MM.1S (cell line): ENCODE measurements at regions not wholly inside any gene's neighbourhood (a gene's known extent, or its start where the extent isn't known, plus 50 kb on each side); places are given as distances from the start of the nearest gene placed in this dataset.

ENCODE experiments used
- EZH2 ChIP-seq: fragments of 300-600 bp; sonication (generic); optimal IDR thresholded peaks from 2 replicates; pipeline ENCODE3; 2017; ENCODE audit warnings: low read depth, mild to moderate bottlenecking, antibody characterized with exemption, low read length, mixed read lengths
- EZH2phosphoT487 ChIP-seq: fragments of 300-600 bp; sonication (generic); IDR thresholded peaks from 2 replicates; pipeline ENCODE4 v1.6.1; 2018; ENCODE audit warnings: antibody characterized with exemption, low read length
- TF ChIP-seq, protein P1 (sequence below): fragments of 300-600 bp; sonication (generic); IDR thresholded peaks from 2 replicates; pipeline ENCODE4 v1.5.1; 2016; ENCODE audit warnings: antibody characterized with exemption, low read length, mixed read lengths

DNA sequence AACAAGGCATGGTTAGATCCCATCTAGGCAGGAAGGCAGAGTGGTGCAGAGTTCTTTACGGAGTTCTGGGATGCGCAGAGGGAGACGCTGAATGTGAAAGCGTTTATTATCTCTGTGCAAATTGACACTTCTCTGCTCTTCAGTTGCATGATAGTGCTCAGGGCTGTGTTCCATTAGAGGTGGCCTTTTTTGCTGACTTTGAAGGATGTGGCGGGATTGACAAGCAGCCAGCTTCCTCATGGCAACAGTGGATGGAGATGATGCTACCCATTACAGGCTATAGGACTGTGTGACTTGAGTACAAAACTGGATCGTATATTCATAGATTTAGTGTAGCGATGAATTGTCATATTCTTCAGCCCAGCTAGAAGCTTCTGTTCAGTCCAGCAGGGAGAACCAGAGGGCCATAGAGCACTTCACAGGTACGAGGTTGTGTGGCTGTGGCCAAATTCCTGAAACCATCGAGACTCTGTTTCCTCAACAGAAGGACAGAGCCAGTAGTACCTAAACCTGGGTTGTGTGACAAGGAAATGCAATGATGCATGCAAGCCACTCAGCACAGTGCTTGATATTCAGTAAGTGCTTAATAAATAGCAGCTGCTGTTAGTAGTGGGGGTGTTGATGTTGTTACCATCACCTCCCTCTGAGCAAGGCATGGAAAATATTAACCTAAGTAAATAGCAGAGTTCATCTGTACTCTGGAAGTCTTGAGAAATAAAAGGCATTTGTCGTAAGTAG lies 430.0 kb upstream of the KAZN start:
- TF ChIP-seq, protein P1, sequence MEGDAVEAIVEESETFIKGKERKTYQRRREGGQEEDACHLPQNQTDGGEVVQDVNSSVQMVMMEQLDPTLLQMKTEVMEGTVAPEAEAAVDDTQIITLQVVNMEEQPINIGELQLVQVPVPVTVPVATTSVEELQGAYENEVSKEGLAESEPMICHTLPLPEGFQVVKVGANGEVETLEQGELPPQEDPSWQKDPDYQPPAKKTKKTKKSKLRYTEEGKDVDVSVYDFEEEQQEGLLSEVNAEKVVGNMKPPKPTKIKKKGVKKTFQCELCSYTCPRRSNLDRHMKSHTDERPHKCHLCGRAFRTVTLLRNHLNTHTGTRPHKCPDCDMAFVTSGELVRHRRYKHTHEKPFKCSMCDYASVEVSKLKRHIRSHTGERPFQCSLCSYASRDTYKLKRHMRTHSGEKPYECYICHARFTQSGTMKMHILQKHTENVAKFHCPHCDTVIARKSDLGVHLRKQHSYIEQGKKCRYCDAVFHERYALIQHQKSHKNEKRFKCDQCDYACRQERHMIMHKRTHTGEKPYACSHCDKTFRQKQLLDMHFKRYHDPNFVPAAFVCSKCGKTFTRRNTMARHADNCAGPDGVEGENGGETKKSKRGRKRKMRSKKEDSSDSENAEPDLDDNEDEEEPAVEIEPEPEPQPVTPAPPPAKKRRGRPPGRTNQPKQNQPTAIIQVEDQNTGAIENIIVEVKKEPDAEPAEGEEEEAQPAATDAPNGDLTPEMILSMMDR = no peak
- TF ChIP-seq EZH2 (no peak), EZH2phosphoT487 (no peak)
